ENCODE measurements at regions not wholly inside any gene's neighbourhood (a gene's known extent, or its start where the extent isn't known, plus 50 kb on each side); places are given as distances from the start of the nearest gene placed in this dataset.

GRCh38 chr4:123867910-123868587 lies 471.5 kb downstream of the SPRY1 start:
- TF ChIP-seq GATA3 (IDR thresholded peaks at IDR 0.05; ENCODE audit: low read depth, low read length) (no peak), GATA2 (IDR thresholded peaks at IDR 0.05; ENCODE audit: low read depth, low read length) (no peak)

Data from SH-SY5Y (cell line).